ENCODE measurements at regions not wholly inside any gene's neighbourhood (a gene's known extent, or its start where the extent isn't known, plus 50 kb on each side); places are given as distances from the start of the nearest gene placed in this dataset.

DNA sequence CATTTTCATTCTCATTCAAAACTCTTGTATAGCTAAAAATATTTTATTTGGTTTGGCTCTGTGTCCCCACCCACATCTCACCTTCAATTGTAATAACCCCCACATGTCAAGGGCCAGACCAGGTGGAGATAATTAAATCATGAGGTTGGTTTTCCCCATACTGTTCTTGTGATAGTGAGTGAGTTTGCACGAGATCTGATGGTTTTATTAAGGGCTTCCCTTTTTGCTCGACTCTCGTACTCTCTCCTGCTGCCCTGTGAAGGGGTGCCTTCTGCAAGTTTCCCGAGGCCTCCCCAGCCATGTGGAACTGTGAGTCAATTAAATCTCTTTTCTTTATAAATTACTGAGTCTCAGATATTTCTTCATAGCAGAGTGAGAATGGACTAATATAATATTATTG is 768.0 kb downstream of the STIM2 start:
- Histone ChIP-seq H3K36me3 (ENCODE audit: control insufficient read depth, insufficient read depth, low read length) (no peaks in the 10 kb centered on the region), H3K9ac (ENCODE audit: low read depth, low read length) (no peak overlapping the region), H3K27me3 (ENCODE audit: control insufficient read depth, insufficient read depth, low read length) (no peaks in the 10 kb centered on the region), H3K27ac (ENCODE audit: low read depth, low read length) (no peak overlapping the region), H3K9me3 (ENCODE audit: control insufficient read depth, insufficient read depth, low read length) (no peaks in the 10 kb centered on the region), H3K4me3 (ENCODE audit: low read depth, low read length) (no peak overlapping the region), H3K4me1 (ENCODE audit: control insufficient read depth, insufficient read depth, low read length) (no peaks in the 10 kb centered on the region)

GRCh38 chr4:27629532-27630225 is 769.0 kb downstream of the STIM2 start:
- Histone ChIP-seq H3K4me1 (ENCODE audit: control insufficient read depth, insufficient read depth, low read length) (no peaks in the 10 kb centered on the region), H3K9ac (ENCODE audit: low read depth, low read length) (no peak overlapping the region), H3K27ac (ENCODE audit: low read depth, low read length) (no peak overlapping the region), H3K27me3 (ENCODE audit: control insufficient read depth, insufficient read depth, low read length) (no peaks in the 10 kb centered on the region), H3K4me3 (ENCODE audit: low read depth, low read length) (no peak overlapping the region), H3K9me3 (ENCODE audit: control insufficient read depth, insufficient read depth, low read length) (no peaks in the 10 kb centered on the region), H3K36me3 (ENCODE audit: control insufficient read depth, insufficient read depth, low read length) (no peaks in the 10 kb centered on the region)

- no peak overlapping the region for H3K4me3 ChIP-seq (ENCODE audit: low read depth, low read length)
- H3K27me3 ChIP-seq (ENCODE audit: control insufficient read depth, insufficient read depth, low read length): no peaks in the 10 kb centered on the region
- no peaks in the 10 kb centered on the region for H3K9me3 ChIP-seq (ENCODE audit: control insufficient read depth, insufficient read depth, low read length)
- no peaks in the 10 kb centered on the region for H3K4me1 ChIP-seq (ENCODE audit: control insufficient read depth, insufficient read depth, low read length)
- H3K9ac ChIP-seq (ENCODE audit: low read depth, low read length): no peak overlapping the region
- no peaks in the 10 kb centered on the region for H3K36me3 ChIP-seq (ENCODE audit: control insufficient read depth, insufficient read depth, low read length)
- H3K27ac ChIP-seq (ENCODE audit: low read depth, low read length): no peak overlapping the region
These were observed 775.6 kb downstream of the STIM2 start for GRCh38 chr4:27635936-27636913.

- Histone ChIP-seq H3K9me3 (ENCODE audit: control insufficient read depth, insufficient read depth, low read length) (no peaks in the 10 kb centered on the region), H3K4me1 (ENCODE audit: control insufficient read depth, insufficient read depth, low read length) (no peaks in the 10 kb centered on the region), H3K27ac (ENCODE audit: low read depth, low read length) (no peak overlapping the region), H3K36me3 (ENCODE audit: control insufficient read depth, insufficient read depth, low read length) (no peaks in the 10 kb centered on the region), H3K9ac (ENCODE audit: low read depth, low read length) (no peak overlapping the region), H3K27me3 (ENCODE audit: control insufficient read depth, insufficient read depth, low read length) (no peaks in the 10 kb centered on the region), H3K4me3 (ENCODE audit: low read depth, low read length) (no peak overlapping the region)
These were observed 777.7 kb downstream of the STIM2 start for GRCh38 chr4:27638163-27638915.

GRCh38 chr4:27643101-27643500 is 782.5 kb downstream of the STIM2 start:
- Histone ChIP-seq H3K36me3 (ENCODE audit: control insufficient read depth, insufficient read depth, low read length) (no peaks in the 10 kb centered on the region), H3K4me3 (ENCODE audit: low read depth, low read length) (no peak overlapping the region), H3K27me3 (ENCODE audit: control insufficient read depth, insufficient read depth, low read length) (no peaks in the 10 kb centered on the region), H3K9ac (ENCODE audit: low read depth, low read length) (no peak overlapping the region), H3K9me3 (ENCODE audit: control insufficient read depth, insufficient read depth, low read length) (no peaks in the 10 kb centered on the region), H3K27ac (ENCODE audit: low read depth, low read length) (no peak overlapping the region), H3K4me1 (ENCODE audit: control insufficient read depth, insufficient read depth, low read length) (no peaks in the 10 kb centered on the region)

DNA sequence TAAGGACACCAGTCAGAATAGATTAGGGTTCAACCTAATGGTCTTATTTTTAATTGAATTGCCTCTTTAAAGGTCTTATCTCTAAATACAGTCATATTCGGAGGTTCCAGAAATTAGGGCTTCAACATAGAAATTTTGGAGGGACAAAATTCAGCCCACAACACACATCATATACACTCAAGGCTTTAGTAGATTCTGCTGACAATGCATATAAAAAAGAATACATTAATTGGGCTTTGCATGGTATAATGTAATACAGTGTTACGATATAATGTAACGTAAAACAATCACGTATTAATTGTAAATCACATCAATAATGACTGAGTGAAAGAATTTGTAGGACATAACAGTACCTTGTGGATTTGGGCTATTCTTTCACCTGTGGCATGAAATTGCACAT is 787.8 kb downstream of the STIM2 start:
- Histone ChIP-seq H3K27ac (ENCODE audit: low read depth, low read length) (no peak overlapping the region), H3K36me3 (ENCODE audit: control insufficient read depth, insufficient read depth, low read length) (no peaks in the 10 kb centered on the region), H3K9me3 (ENCODE audit: control insufficient read depth, insufficient read depth, low read length) (no peaks in the 10 kb centered on the region), H3K9ac (ENCODE audit: low read depth, low read length) (no peak overlapping the region), H3K27me3 (ENCODE audit: control insufficient read depth, insufficient read depth, low read length) (no peaks in the 10 kb centered on the region), H3K4me1 (ENCODE audit: control insufficient read depth, insufficient read depth, low read length) (no peaks in the 10 kb centered on the region), H3K4me3 (ENCODE audit: low read depth, low read length) (no peak overlapping the region)

- no peak overlapping the region for H3K4me3 ChIP-seq (ENCODE audit: low read depth, low read length)
- H3K27ac ChIP-seq (ENCODE audit: low read depth, low read length): peak overlapping the region; percentile 32
- H3K36me3 ChIP-seq (ENCODE audit: control insufficient read depth, insufficient read depth, low read length): no peaks in the 10 kb centered on the region
- H3K4me1 ChIP-seq (ENCODE audit: control insufficient read depth, insufficient read depth, low read length): peaks cover 13% of the 10 kb centered on the region
- H3K27me3 ChIP-seq (ENCODE audit: control insufficient read depth, insufficient read depth, low read length): no peaks in the 10 kb centered on the region
- H3K9me3 ChIP-seq (ENCODE audit: control insufficient read depth, insufficient read depth, low read length): no peaks in the 10 kb centered on the region
- no peak overlapping the region for H3K9ac ChIP-seq (ENCODE audit: low read depth, low read length)
These were observed 801.8 kb downstream of the STIM2 start for GRCh38 chr4:27662426-27662825.

DNA sequence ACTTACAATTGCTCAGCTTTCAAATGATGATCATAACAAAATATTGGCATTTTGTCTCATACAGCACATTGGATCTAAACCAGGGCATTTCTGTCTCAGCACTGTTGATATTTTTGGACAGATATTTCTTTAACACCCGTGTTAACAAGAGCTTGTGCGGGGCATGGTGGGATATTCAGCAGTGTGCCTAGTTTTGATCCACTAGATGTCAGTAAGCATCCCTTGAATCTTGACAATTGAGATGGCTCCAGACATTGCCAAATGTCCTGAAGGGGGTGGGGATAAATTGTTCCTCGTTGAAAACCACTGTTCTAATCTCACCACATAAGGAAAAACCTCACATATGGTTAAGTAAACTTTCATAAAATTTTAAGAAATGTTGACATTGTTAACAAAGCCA is 806.3 kb downstream of the STIM2 start:
- Histone ChIP-seq H3K4me1 (ENCODE audit: control insufficient read depth, insufficient read depth, low read length) (peaks cover 12% of the 10 kb centered on the region), H3K9me3 (ENCODE audit: control insufficient read depth, insufficient read depth, low read length) (no peaks in the 10 kb centered on the region), H3K9ac (ENCODE audit: low read depth, low read length) (no peak overlapping the region), H3K27me3 (ENCODE audit: control insufficient read depth, insufficient read depth, low read length) (no peaks in the 10 kb centered on the region), H3K27ac (ENCODE audit: low read depth, low read length) (no peak overlapping the region), H3K36me3 (ENCODE audit: control insufficient read depth, insufficient read depth, low read length) (no peaks in the 10 kb centered on the region), H3K4me3 (ENCODE audit: low read depth, low read length) (no peak overlapping the region)

GRCh38 chr4:27668001-27668400 is 807.4 kb downstream of the STIM2 start:
- Histone ChIP-seq H3K27ac (ENCODE audit: low read depth, low read length) (no peak overlapping the region), H3K9ac (ENCODE audit: low read depth, low read length) (no peak overlapping the region), H3K4me1 (ENCODE audit: control insufficient read depth, insufficient read depth, low read length) (peaks cover 5% of the 10 kb centered on the region; the same call in 1 of the 2 replicates), H3K4me3 (ENCODE audit: low read depth, low read length) (no peak overlapping the region), H3K36me3 (ENCODE audit: control insufficient read depth, insufficient read depth, low read length) (no peaks in the 10 kb centered on the region), H3K27me3 (ENCODE audit: control insufficient read depth, insufficient read depth, low read length) (no peaks in the 10 kb centered on the region), H3K9me3 (ENCODE audit: control insufficient read depth, insufficient read depth, low read length) (no peaks in the 10 kb centered on the region)

- H3K9ac ChIP-seq (ENCODE audit: low read depth, low read length): no peak overlapping the region
These were observed 817.4 kb downstream of the STIM2 start for GRCh38 chr4:27678027-27678426.

More at GRCh38 chr4:27678027-27678426, 817.4 kb downstream of the STIM2 start:
- H3K27me3 ChIP-seq (ENCODE audit: control insufficient read depth, insufficient read depth, low read length): no peaks in the 10 kb centered on the region
- no peaks in the 10 kb centered on the region for H3K9me3 ChIP-seq (ENCODE audit: control insufficient read depth, insufficient read depth, low read length)
- H3K36me3 ChIP-seq (ENCODE audit: control insufficient read depth, insufficient read depth, low read length): no peaks in the 10 kb centered on the region
- peaks cover 12% of the 10 kb centered on the region; the same call in 1 of the 2 replicates for H3K4me1 ChIP-seq (ENCODE audit: control insufficient read depth, insufficient read depth, low read length)
- H3K27ac ChIP-seq (ENCODE audit: low read depth, low read length): no peak overlapping the region
- H3K4me3 ChIP-seq (ENCODE audit: low read depth, low read length): no peak overlapping the region

All from HUES48 (cell line).